ENCODE measurements at regions not wholly inside any gene's neighbourhood (a gene's known extent, or its start where the extent isn't known, plus 50 kb on each side); places are given as distances from the start of the nearest gene placed in this dataset.
"Not testable (repeated sequence)": the region's sequence is repeated elsewhere in the genome, so short reads cannot be mapped to it uniquely, and the experiment has no call there.

- DNase-seq (ENCODE audit: low read depth in 2 of 2), result no peak
These were observed 235.1 kb upstream of the CCDC54 start for GRCh38 chr3:107142171-107142570.

- no peak for DNase-seq (ENCODE audit: low read depth in 2 of 2)
These were observed 234.3 kb upstream of the CCDC54 start for GRCh38 chr3:107142786-107143575.

GRCh38 chr3:107150675-107151074 is 226.6 kb upstream of the CCDC54 start:
- DNase-seq (ENCODE audit: low read depth in 2 of 2), result no peak

GRCh38 chr3:107153981-107154380 is 223.3 kb upstream of the CCDC54 start:
- DNase-seq (ENCODE audit: low read depth in 2 of 2), result no peak

GRCh38 chr3:107172411-107172810 is 204.8 kb upstream of the CCDC54 start:
- no peak for DNase-seq (ENCODE audit: low read depth in 2 of 2)

- no peak for DNase-seq (ENCODE audit: low read depth in 2 of 2)
These were observed 192.9 kb upstream of the CCDC54 start for GRCh38 chr3:107184375-107184774.

- DNase-seq (ENCODE audit: low read depth in 2 of 2), result no peak
These were observed 189.0 kb upstream of the CCDC54 start for GRCh38 chr3:107188262-107188661.

GRCh38 chr3:107189158-107189791 is 188.0 kb upstream of the CCDC54 start:
- DNase-seq (ENCODE audit: low read depth in 2 of 2), result no peak

- DNase-seq (ENCODE audit: low read depth in 2 of 2), result no peak
These were observed 184.1 kb upstream of the CCDC54 start for GRCh38 chr3:107193116-107193515.

- DNase-seq (ENCODE audit: low read depth in 2 of 2), result no peak
These were observed 178.6 kb upstream of the CCDC54 start for GRCh38 chr3:107198581-107199181.

- DNase-seq (ENCODE audit: low read depth in 2 of 2), result no peak
These were observed 176.1 kb upstream of the CCDC54 start for GRCh38 chr3:107201146-107201545.

GRCh38 chr3:107202885-107203284 is 174.4 kb upstream of the CCDC54 start:
- not testable (repeated sequence) for DNase-seq (ENCODE audit: low read depth in 2 of 2)

GRCh38 chr3:107204121-107204520 is 173.1 kb upstream of the CCDC54 start:
- DNase-seq (ENCODE audit: low read depth in 2 of 2), result no peak

GRCh38 chr3:107205358-107205757 is 171.9 kb upstream of the CCDC54 start:
- no peak for DNase-seq (ENCODE audit: low read depth in 2 of 2)

- DNase-seq (ENCODE audit: low read depth in 2 of 2), result no peak
These were observed 171.1 kb upstream of the CCDC54 start for GRCh38 chr3:107206141-107206540.

GRCh38 chr3:107206945-107207344 is 170.3 kb upstream of the CCDC54 start:
- no peak for DNase-seq (ENCODE audit: low read depth in 2 of 2)

GRCh38 chr3:107208100-107208499 is 169.1 kb upstream of the CCDC54 start:
- DNase-seq (ENCODE audit: low read depth in 2 of 2), result no peak

GRCh38 chr3:107208796-107209195 is 168.4 kb upstream of the CCDC54 start:
- no peak for DNase-seq (ENCODE audit: low read depth in 2 of 2)

- DNase-seq (ENCODE audit: low read depth in 2 of 2), result no peak
These were observed 167.8 kb upstream of the CCDC54 start for GRCh38 chr3:107209302-107209990.

GRCh38 chr3:107211608-107212007 is 165.6 kb upstream of the CCDC54 start:
- no peak for DNase-seq (ENCODE audit: low read depth in 2 of 2)

- DNase-seq (ENCODE audit: low read depth in 2 of 2), result no peak
These were observed 164.6 kb upstream of the CCDC54 start for GRCh38 chr3:107212618-107213017.

- DNase-seq (ENCODE audit: low read depth in 2 of 2), result no peak
These were observed 164.1 kb upstream of the CCDC54 start for GRCh38 chr3:107213044-107213669.
